ENCODE measurements at regions not wholly inside any gene's neighbourhood (a gene's known extent, or its start where the extent isn't known, plus 50 kb on each side); places are given as distances from the start of the nearest gene placed in this dataset.

DNA sequence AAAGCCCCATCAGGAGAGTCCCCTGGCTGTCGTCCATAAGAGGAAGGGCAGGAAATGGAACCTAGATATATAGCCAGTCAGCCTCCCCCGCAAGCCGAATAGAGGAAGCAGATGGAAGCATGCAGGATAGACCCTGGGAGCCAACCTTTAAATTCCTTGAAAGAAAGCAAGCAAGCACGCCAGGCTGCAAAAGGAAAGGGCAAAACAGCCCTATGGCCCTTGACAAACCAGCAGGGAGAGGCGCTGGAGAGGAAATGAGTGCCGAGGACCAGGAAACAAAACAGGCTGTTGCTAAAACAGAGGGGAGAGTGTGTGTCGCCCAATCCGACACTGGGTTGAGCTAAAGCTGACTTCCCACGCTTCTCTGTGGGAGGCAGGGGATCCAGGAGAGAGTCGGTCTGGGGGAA is 203.5 kb upstream of the MTNR1B start:
- H3F3A ChIP-seq (ENCODE audit: low read length, unreplicated experiment) = no peaks in the 10 kb centered on the region
- CTCF ChIA-PET = no interaction called here
- no peak overlapping the region for H3K27ac ChIP-seq (ENCODE audit: low read length)
- H3K4me3 ChIP-seq (ENCODE audit: low read length) = peak overlapping the region; percentile 18; the same call in 1 of the 2 replicates
- TF ChIP-seq EZH2 (IDR thresholded peaks at IDR 0.05; ENCODE audit: low read length, unreplicated experiment) (no peak), EZH2phosphoT487 (IDR thresholded peaks at IDR 0.05; ENCODE audit: borderline replicate concordance, low read length) (no peak)
- TF ChIP-seq, protein P1, sequence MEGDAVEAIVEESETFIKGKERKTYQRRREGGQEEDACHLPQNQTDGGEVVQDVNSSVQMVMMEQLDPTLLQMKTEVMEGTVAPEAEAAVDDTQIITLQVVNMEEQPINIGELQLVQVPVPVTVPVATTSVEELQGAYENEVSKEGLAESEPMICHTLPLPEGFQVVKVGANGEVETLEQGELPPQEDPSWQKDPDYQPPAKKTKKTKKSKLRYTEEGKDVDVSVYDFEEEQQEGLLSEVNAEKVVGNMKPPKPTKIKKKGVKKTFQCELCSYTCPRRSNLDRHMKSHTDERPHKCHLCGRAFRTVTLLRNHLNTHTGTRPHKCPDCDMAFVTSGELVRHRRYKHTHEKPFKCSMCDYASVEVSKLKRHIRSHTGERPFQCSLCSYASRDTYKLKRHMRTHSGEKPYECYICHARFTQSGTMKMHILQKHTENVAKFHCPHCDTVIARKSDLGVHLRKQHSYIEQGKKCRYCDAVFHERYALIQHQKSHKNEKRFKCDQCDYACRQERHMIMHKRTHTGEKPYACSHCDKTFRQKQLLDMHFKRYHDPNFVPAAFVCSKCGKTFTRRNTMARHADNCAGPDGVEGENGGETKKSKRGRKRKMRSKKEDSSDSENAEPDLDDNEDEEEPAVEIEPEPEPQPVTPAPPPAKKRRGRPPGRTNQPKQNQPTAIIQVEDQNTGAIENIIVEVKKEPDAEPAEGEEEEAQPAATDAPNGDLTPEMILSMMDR (conservative IDR thresholded peaks at IDR 0.05; ENCODE audit: low read depth, low read length) = no peak
- no peaks in the 10 kb centered on the region for H3K9me2 ChIP-seq (replicated peaks; ENCODE audit: low read length)
- BruUV-seq (replicated peaks) = no TSS peak
- H3K27me3 ChIP-seq (ENCODE audit: low read length) = peaks cover 30% of the 10 kb centered on the region
- peak overlapping the region; percentile 27 for H3K4me2 ChIP-seq (ENCODE audit: low read length)
- H3K79me2 ChIP-seq (ENCODE audit: low read length) = no peaks in the 10 kb centered on the region
- POLR2A ChIA-PET (ENCODE audit: unreplicated experiment) = no interaction called here
- DNase-seq (no peak), ATAC-seq (no peak)
- no peaks in the 10 kb centered on the region for H4K20me1 ChIP-seq (ENCODE audit: low read length)
- no peak overlapping the region for H3K9ac ChIP-seq (ENCODE audit: low read length)
- H3K4me1 ChIP-seq (ENCODE audit: insufficient read depth, low read length) = no peaks in the 10 kb centered on the region
- H3K36me3 ChIP-seq (ENCODE audit: low read depth, low read length) = no peaks in the 10 kb centered on the region
- H2AFZ ChIP-seq (ENCODE audit: low read length) = peak overlapping the region; percentile 1; the same call in 1 of the 2 replicates
- peaks cover 4% of the 10 kb centered on the region; the same call in 1 of the 2 replicates for H3K9me3 ChIP-seq (ENCODE audit: low read length)
- intact Hi-C loops (cut with micrococcal nuclease) = no loop called here

DNA sequence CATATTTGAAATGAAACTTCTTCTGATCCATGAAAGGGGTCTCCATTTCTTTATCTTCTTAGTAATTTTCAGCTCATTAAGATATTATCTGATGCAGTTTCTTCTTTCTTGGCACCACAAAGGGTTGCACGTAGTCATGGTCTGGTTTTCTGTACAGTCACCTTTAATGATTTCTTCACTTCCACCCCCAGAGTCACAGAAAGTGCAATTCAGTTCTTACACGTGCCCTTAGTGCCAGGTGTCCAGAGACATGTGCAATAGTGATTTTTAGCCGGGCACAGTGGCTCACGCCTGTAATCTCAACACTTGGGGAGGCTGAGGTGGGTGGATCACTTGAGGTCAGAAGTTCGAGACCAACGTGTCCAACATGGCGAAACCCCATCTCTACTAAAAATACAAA is 202.8 kb upstream of the MTNR1B start:
- no peak for ATAC-seq
- TF ChIP-seq, protein P1 (conservative IDR thresholded peaks at IDR 0.05; ENCODE audit: low read depth, low read length) = no peak
- no peak for TF ChIP-seq EZH2 (IDR thresholded peaks at IDR 0.05; ENCODE audit: low read length, unreplicated experiment)
- no peak for TF ChIP-seq EZH2phosphoT487 (IDR thresholded peaks at IDR 0.05; ENCODE audit: borderline replicate concordance, low read length)
- DNase-seq = no peak
- intact Hi-C loops (cut with micrococcal nuclease) = no loop called here
- H3K4me2 ChIP-seq (ENCODE audit: low read length) = no peak overlapping the region
- H3K79me2 ChIP-seq (ENCODE audit: low read length) = no peaks in the 10 kb centered on the region
- no peaks in the 10 kb centered on the region for H4K20me1 ChIP-seq (ENCODE audit: low read length)
- peaks cover 37% of the 10 kb centered on the region for H3K27me3 ChIP-seq (ENCODE audit: low read length)
- no peaks in the 10 kb centered on the region for H3K9me2 ChIP-seq (replicated peaks; ENCODE audit: low read length)
- H3K36me3 ChIP-seq (ENCODE audit: low read depth, low read length) = no peaks in the 10 kb centered on the region
- no peak overlapping the region for H3K4me3 ChIP-seq (ENCODE audit: low read length)
- BruUV-seq (replicated peaks) = no TSS peak
- no peak overlapping the region for H2AFZ ChIP-seq (ENCODE audit: low read length)
- H3F3A ChIP-seq (ENCODE audit: low read length, unreplicated experiment) = no peaks in the 10 kb centered on the region
- ChIA-PET CTCF (no interaction called here), POLR2A (ENCODE audit: unreplicated experiment) (no interaction called here)
- no peaks in the 10 kb centered on the region for H3K4me1 ChIP-seq (ENCODE audit: insufficient read depth, low read length)
- no peak overlapping the region for H3K27ac ChIP-seq (ENCODE audit: low read length)
- no peaks in the 10 kb centered on the region for H3K9me3 ChIP-seq (ENCODE audit: low read length)
- H3K9ac ChIP-seq (ENCODE audit: low read length) = no peak overlapping the region

GRCh38 chr11:92767416-92767815 is 202.0 kb upstream of the MTNR1B start:
- Histone ChIP-seq H3K27ac (ENCODE audit: low read length) (no peak overlapping the region), H3K9me3 (ENCODE audit: low read length) (no peaks in the 10 kb centered on the region), H3F3A (ENCODE audit: low read length, unreplicated experiment) (no peaks in the 10 kb centered on the region), H3K4me3 (ENCODE audit: low read length) (no peak overlapping the region), H3K4me2 (ENCODE audit: low read length) (no peak overlapping the region), H3K27me3 (ENCODE audit: low read length) (peaks cover 44% of the 10 kb centered on the region), H3K9me2 (replicated peaks; ENCODE audit: low read length) (no peaks in the 10 kb centered on the region), H3K4me1 (ENCODE audit: insufficient read depth, low read length) (no peaks in the 10 kb centered on the region), H3K9ac (ENCODE audit: low read length) (no peak overlapping the region), H4K20me1 (ENCODE audit: low read length) (no peaks in the 10 kb centered on the region), H3K79me2 (ENCODE audit: low read length) (no peaks in the 10 kb centered on the region), H3K36me3 (ENCODE audit: low read depth, low read length) (no peaks in the 10 kb centered on the region), H2AFZ (ENCODE audit: low read length) (no peak overlapping the region)
- intact Hi-C loops (cut with micrococcal nuclease) = no loop called here
- DNase-seq (no peak), ATAC-seq (no peak)
- BruUV-seq (replicated peaks) = no TSS peak
- TF ChIP-seq, protein P1 (conservative IDR thresholded peaks at IDR 0.05; ENCODE audit: low read depth, low read length) = no peak
- no peak for TF ChIP-seq EZH2 (IDR thresholded peaks at IDR 0.05; ENCODE audit: low read length, unreplicated experiment)
- TF ChIP-seq EZH2phosphoT487 (IDR thresholded peaks at IDR 0.05; ENCODE audit: borderline replicate concordance, low read length) = no peak
- ChIA-PET CTCF (no interaction called here), POLR2A (ENCODE audit: unreplicated experiment) (no interaction called here)
